ENCODE measurements at regions not wholly inside any gene's neighbourhood (a gene's known extent, or its start where the extent isn't known, plus 50 kb on each side); places are given as distances from the start of the nearest gene placed in this dataset.
"Not testable (repeated sequence)": the region's sequence is repeated elsewhere in the genome, so short reads cannot be mapped to it uniquely, and the experiment has no call there.

DNA sequence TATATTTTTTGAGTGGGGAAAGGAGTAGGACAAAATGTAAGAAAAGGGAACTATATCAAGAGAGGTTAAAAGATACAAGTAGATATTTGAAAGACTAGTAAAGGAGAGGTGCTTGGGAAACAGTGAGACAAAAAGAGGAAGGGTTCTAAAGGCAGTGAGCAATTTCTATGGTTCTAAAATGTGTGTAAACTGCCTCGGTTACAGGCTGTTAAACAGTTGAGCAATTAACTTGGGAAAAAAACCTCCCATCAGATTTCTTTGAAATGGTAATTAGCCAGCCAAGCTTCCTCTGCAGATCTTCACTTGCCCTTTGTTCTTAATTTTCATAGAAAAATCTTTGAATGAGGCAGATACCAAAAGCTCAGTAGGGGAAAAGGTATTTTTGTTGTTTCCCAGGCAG lies 238.7 kb upstream of the KCNH7 start:
- Mint-ChIP-seq H3K27ac (no peak overlapping the region), H3K4me1 (no peaks in the 10 kb centered on the region), H3K9me3 (no peaks in the 10 kb centered on the region), H3K36me3 (ENCODE audit: low read depth) (no peaks in the 10 kb centered on the region), H3K4me3 (no peak overlapping the region), H3K27me3 (no peaks in the 10 kb centered on the region)
- DNase-seq, result no peak
- intact Hi-C loops (cut with micrococcal nuclease), result no loop called here

DNA sequence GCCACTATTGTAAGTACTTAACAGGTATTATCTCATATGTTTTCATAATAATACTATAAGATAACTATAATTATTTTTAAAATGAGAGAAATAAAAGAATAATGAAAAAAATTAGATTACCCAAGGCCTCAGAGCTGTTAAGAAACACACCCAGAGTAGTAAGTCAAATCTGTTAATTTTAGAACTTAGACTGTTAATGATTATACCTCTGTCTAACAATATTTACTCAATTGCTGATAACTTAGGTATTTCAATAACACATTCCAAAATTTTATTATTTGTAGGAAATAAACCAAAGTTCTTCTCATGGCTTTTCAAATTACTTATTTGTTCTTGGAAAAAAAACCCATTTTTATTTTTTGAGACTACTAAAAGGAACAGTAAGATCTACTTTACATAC lies 227.5 kb upstream of the KCNH7 start:
- no peak for DNase-seq
- Mint-ChIP-seq H3K4me1 (no peaks in the 10 kb centered on the region), H3K27ac (no peak overlapping the region), H3K27me3 (no peaks in the 10 kb centered on the region), H3K36me3 (ENCODE audit: low read depth) (no peaks in the 10 kb centered on the region), H3K4me3 (no peak overlapping the region), H3K9me3 (peaks cover 3% of the 10 kb centered on the region)
- intact Hi-C loops (cut with micrococcal nuclease), result no loop called here

DNA sequence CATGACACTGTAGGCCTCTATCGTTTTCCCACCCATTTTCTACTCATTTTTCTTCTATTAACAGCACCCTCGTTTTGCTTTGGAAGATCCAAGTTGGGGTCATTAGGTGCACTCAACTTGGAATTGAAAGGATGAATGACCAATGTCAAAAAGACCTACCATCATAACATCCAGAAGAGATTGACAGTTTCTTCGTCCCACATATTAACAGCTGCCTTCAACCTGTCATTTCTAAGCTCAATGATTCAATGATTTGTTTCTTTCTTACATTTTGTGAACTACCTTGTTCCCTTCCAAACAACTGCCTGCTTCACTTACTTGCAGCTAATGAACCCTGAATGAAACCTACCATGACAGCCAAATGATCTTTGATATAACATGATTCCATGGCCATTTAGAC lies 224.0 kb upstream of the KCNH7 start:
- Mint-ChIP-seq H3K27ac (no peak overlapping the region), H3K27me3 (no peaks in the 10 kb centered on the region), H3K36me3 (ENCODE audit: low read depth) (no peaks in the 10 kb centered on the region), H3K4me1 (no peaks in the 10 kb centered on the region), H3K9me3 (peaks cover 3% of the 10 kb centered on the region), H3K4me3 (no peak overlapping the region)
- no peak for DNase-seq
- intact Hi-C loops (cut with micrococcal nuclease), result no loop called here

DNA sequence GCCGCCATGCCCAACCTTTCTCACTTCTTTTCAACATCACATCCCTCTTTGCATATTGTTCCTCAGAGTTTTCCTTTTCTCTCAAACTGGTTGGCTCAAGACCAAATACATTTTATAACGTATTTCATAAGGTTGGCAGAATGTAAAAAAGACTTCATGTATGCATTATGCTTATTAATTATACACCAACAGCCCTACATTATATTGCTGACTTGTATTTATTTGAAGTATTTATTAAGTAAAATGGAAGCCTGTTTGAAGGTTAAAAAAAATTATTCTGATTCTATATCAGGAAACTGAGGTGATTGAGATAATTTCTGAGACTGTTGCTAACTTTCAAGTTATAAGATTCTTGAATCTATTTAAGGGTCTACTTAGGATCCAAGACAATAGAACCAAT lies 208.0 kb upstream of the KCNH7 start:
- no peaks in the 10 kb centered on the region for H3K27me3 Mint-ChIP-seq
- intact Hi-C loops (cut with micrococcal nuclease), result no loop called here
- H3K36me3 Mint-ChIP-seq (ENCODE audit: low read depth), result no peaks in the 10 kb centered on the region
- no peak overlapping the region for H3K4me3 Mint-ChIP-seq
- no peak for DNase-seq
- H3K9me3 Mint-ChIP-seq, result no peaks in the 10 kb centered on the region
- no peaks in the 10 kb centered on the region for H3K4me1 Mint-ChIP-seq
- H3K27ac Mint-ChIP-seq, result no peak overlapping the region

DNA sequence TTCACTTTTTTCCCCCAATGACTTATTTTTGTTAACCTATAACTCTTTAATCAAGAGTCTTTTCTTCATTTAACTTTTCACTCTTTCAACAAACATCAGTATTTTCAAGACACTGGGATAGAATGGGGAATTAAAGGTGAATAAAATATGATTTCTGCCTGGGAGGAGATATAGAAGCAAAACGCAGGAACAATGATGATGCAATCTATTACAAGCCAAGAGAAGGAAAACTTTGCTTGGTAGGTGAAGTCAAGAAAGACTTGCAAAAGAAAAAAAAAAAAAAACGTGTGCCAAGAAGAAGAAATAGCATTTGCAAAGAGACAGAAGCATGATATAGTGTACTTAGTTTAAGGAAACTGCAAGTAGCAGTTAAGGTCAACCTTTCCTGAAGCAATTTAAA lies 207.3 kb upstream of the KCNH7 start:
- H3K9me3 Mint-ChIP-seq, result no peaks in the 10 kb centered on the region
- no peak overlapping the region for H3K4me3 Mint-ChIP-seq
- no peaks in the 10 kb centered on the region for H3K4me1 Mint-ChIP-seq
- no peak overlapping the region for H3K27ac Mint-ChIP-seq
- no peaks in the 10 kb centered on the region for H3K36me3 Mint-ChIP-seq (ENCODE audit: low read depth)
- H3K27me3 Mint-ChIP-seq, result no peaks in the 10 kb centered on the region
- intact Hi-C loops (cut with micrococcal nuclease), result no loop called here
- no peak for DNase-seq

DNA sequence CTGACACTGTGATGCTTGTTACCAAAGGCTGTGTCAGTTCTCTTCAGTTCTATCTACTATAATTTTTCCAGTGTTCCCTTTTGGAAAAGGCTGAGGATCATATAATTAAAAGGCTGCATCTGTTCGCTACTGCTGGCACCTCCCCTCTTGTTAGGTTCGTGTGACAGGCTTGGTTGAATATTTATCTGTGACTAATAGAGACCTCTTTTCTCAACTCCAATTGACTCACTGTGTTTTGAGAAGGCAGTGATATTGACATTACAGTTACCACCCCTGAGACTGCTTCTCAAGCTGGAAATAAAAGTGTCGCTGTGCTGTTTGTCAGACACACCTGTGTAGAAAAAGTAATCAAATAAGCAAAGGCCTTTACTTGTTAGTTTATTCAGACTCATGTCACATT lies 205.5 kb upstream of the KCNH7 start:
- intact Hi-C loops (cut with micrococcal nuclease), result no loop called here
- Mint-ChIP-seq H3K4me3 (no peak overlapping the region), H3K4me1 (no peaks in the 10 kb centered on the region), H3K27me3 (no peaks in the 10 kb centered on the region), H3K36me3 (ENCODE audit: low read depth) (no peaks in the 10 kb centered on the region), H3K9me3 (no peaks in the 10 kb centered on the region), H3K27ac (no peak overlapping the region)
- no peak for DNase-seq

DNA sequence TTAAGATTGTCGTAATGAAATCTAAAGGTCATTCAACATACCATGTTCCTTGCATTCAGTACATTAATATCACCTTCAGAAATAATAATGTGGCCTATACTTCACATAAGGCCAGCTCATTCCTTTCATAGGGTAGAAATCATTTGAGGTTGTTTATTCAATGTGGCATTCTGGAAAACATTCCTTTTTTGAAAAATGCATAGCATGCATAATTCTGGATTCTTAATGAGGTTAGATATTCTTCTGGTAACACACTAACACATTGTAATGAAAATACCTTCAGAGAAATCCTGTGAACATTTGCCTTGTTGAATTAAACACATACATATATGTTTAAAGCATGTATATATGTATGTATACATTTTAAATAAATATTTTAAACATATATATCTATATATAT lies 204.6 kb upstream of the KCNH7 start:
- H3K9me3 Mint-ChIP-seq, result no peaks in the 10 kb centered on the region
- no peak overlapping the region for H3K4me3 Mint-ChIP-seq
- no peak overlapping the region for H3K27ac Mint-ChIP-seq
- no peaks in the 10 kb centered on the region for H3K4me1 Mint-ChIP-seq
- no peak for DNase-seq
- H3K27me3 Mint-ChIP-seq, result no peaks in the 10 kb centered on the region
- no peaks in the 10 kb centered on the region for H3K36me3 Mint-ChIP-seq (ENCODE audit: low read depth)
- intact Hi-C loops (cut with micrococcal nuclease), result no loop called here

DNA sequence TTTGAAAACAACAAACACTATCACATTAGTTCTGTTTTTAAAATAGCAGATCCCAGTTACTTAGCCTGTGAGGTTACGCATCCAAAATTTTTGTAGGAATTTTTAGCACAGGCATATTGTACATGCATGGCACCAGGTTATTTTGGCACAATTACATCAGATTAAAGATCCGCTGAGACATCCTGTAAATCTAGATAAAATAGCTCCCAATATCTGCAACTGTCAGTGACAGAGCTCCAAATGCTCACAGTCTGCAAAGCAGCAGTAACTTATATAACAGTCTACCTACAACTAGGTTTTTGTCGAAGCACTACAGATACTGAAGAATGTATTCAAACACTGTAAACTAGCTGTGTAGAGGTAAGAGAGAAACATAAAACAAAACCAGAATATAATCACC lies 200.7 kb upstream of the KCNH7 start:
- intact Hi-C loops (cut with micrococcal nuclease), result no loop called here
- Mint-ChIP-seq H3K36me3 (ENCODE audit: low read depth) (no peaks in the 10 kb centered on the region), H3K27me3 (no peaks in the 10 kb centered on the region), H3K4me1 (no peaks in the 10 kb centered on the region), H3K4me3 (no peak overlapping the region), H3K27ac (no peak overlapping the region), H3K9me3 (peaks cover 3% of the 10 kb centered on the region)
- DNase-seq, result no peak

DNA sequence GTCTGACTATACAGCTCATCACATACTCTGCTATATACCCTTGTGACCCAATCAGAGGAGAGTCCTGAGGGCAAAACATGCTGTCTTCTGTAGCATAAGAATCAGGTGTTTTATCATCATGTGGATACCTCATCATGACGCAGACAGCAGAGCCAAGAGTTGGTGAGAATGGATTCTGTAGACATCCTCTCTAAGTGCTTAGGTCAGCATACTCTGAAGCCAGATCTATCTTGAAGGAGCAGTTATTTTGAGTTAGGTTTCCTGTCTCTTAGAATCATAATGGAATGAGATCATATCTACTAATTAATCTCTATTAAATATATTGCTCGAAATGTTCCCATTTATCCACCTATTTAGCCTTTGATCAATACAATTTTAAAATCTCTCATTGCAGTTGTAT lies 190.2 kb upstream of the KCNH7 start:
- H3K27me3 Mint-ChIP-seq, result no peaks in the 10 kb centered on the region
- no peaks in the 10 kb centered on the region for H3K36me3 Mint-ChIP-seq (ENCODE audit: low read depth)
- H3K4me3 Mint-ChIP-seq, result no peak overlapping the region
- no peaks in the 10 kb centered on the region for H3K4me1 Mint-ChIP-seq
- intact Hi-C loops (cut with micrococcal nuclease), result no loop called here
- H3K27ac Mint-ChIP-seq, result no peak overlapping the region
- no peaks in the 10 kb centered on the region for H3K9me3 Mint-ChIP-seq
- no peak for DNase-seq

DNA sequence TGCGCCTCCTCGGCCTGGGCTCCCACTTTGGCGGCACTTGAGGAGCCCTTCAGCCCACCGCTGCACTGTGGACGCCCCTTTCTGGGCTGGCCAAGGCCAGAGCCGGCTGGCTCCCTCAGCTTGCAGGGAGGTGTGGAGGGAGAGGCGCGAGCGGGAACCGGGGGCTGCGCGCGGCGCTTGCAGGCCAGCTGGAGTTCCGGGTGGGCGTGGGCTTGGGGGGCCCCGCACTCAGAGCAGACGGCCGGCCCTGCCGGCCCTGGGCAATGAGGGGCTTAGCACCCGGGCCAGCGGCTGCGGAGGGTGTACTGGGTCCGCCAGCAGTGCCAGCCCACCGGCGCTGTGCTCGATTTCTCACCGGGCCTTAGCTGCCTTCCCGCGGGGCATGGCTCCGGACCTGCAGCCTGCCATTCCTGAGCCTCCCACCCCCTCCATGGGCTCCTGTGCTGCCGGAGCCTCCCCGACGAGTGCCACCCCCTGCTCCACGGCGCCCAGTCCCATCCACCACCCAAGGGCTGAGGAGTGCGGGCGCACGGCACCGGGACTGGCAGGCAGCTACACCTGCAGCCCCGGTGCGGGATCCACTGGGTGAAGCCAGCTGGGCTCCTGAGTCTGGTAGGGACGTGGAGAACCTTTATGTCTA lies 187.7 kb upstream of the KCNH7 start:
- H3K9me3 Mint-ChIP-seq; H3K4me1 Mint-ChIP-seq; H3K27me3 Mint-ChIP-seq; H3K27ac Mint-ChIP-seq; intact Hi-C loops (cut with micrococcal nuclease); H3K4me3 Mint-ChIP-seq; DNase-seq; H3K36me3 Mint-ChIP-seq (ENCODE audit: low read depth): not testable (repeated sequence)

DNA sequence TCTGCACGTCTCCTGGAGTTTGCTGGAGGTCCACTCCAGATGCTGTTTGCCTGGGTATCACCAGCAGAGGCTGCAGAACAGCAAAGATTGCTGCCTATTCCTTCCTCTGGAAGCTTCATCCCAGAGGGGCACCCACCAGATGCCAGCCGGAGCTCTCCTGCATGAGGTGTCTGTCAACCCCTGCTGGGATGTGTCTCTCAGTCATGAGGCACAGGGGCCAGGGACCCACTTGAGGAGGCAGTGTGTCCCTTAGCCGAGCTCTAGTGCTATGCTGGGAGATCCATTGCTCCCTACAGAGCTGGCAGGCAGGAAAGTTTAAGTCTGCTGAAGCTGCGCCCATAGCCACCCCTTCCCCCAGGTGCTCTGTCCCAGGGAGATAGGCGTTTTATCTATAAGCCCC lies 178.3 kb upstream of the KCNH7 start:
- H3K27me3 Mint-ChIP-seq; H3K4me3 Mint-ChIP-seq; H3K9me3 Mint-ChIP-seq; H3K36me3 Mint-ChIP-seq (ENCODE audit: low read depth); intact Hi-C loops (cut with micrococcal nuclease); H3K27ac Mint-ChIP-seq; H3K4me1 Mint-ChIP-seq; DNase-seq: not testable (repeated sequence)

DNA sequence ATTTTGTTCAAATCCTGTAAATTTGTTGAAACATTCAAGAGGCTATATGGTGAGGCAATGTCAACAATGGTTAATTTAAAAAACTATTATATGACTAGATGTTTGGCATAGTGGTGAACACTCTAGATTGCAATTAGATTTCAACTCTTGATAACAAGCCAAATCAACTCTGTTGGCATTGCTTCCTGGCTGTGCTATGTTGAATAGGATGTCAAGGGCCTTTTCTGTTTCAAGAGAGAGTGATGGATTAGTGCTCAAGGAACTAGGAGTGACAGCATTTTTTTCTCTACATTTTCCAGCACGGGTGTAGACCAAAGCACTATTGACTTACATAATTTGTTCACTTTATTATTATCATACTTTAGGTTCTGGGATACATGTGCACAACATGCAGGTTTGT lies 172.4 kb upstream of the KCNH7 start:
- no peak overlapping the region for H3K4me3 Mint-ChIP-seq
- no peaks in the 10 kb centered on the region for H3K27me3 Mint-ChIP-seq
- DNase-seq, result no peak
- intact Hi-C loops (cut with micrococcal nuclease), result no loop called here
- no peaks in the 10 kb centered on the region for H3K4me1 Mint-ChIP-seq
- H3K36me3 Mint-ChIP-seq (ENCODE audit: low read depth), result no peaks in the 10 kb centered on the region
- no peaks in the 10 kb centered on the region for H3K9me3 Mint-ChIP-seq
- H3K27ac Mint-ChIP-seq, result no peak overlapping the region

DNA sequence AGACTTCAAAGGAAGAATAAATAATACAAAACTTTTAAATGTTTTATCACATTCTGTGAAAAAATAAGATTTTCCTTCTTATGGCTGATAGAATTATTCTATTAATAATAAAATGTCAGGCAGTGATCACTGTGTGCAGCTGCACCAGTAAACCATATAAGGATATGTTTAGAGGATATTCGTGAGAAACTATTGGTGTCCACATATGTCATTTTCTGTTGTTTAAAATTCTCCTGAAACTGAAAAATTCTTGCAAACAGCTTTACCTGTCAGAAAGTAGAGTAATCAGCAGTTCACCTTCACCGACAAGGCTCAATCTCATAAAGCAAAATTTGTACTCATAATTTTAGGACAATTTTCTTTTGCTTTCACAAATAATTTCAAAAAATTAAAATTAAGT lies 170.1 kb upstream of the KCNH7 start:
- H3K27ac Mint-ChIP-seq, result no peak overlapping the region
- H3K27me3 Mint-ChIP-seq, result no peaks in the 10 kb centered on the region
- no peak for DNase-seq
- no peaks in the 10 kb centered on the region for H3K9me3 Mint-ChIP-seq
- no peaks in the 10 kb centered on the region for H3K36me3 Mint-ChIP-seq (ENCODE audit: low read depth)
- no peaks in the 10 kb centered on the region for H3K4me1 Mint-ChIP-seq
- intact Hi-C loops (cut with micrococcal nuclease), result no loop called here
- H3K4me3 Mint-ChIP-seq, result no peak overlapping the region

DNA sequence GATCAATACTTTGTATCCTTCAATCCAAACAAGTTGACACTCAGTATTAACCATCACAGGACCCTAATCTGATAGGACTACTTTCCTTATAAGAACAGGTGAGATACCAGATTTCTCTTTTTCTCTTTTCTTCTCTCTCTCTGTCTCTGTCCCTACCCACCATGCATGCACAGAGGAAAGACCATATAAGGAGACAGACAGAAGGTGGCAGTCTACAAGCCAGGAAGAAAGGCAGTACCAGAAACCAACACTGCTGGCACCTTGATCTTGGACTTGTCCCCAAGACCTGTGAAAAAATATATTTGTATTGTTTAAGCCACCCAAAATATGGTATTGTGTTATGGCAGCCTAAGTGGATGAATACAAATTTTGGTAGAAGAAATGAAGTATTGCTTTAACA lies 156.2 kb upstream of the KCNH7 start:
- Mint-ChIP-seq H3K36me3 (ENCODE audit: low read depth) (no peaks in the 10 kb centered on the region), H3K4me1 (no peaks in the 10 kb centered on the region), H3K9me3 (no peaks in the 10 kb centered on the region), H3K27me3 (no peaks in the 10 kb centered on the region), H3K4me3 (no peak overlapping the region), H3K27ac (no peak overlapping the region)
- no peak for DNase-seq
- intact Hi-C loops (cut with micrococcal nuclease), result no loop called here

DNA sequence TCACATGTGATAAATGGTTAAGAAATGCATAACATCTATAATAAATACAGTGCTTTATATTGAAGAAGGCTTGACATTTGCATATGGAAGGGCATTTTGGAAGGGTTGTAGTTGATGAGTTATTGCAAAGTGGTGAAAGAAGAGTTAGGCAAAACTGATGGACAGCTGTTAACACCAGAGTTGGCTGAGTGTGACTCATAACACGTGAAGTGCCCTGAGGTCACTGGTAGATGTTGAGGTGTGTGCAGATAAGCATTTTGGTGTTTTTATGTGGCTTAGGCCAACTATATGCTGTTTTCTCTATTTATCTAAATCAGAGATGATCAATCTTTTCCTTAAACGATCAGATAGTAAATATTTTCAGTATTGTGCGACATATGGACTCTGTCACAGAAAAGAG lies 154.3 kb upstream of the KCNH7 start:
- no peak overlapping the region for H3K4me3 Mint-ChIP-seq
- intact Hi-C loops (cut with micrococcal nuclease), result no loop called here
- no peaks in the 10 kb centered on the region for H3K9me3 Mint-ChIP-seq
- H3K27me3 Mint-ChIP-seq, result no peaks in the 10 kb centered on the region
- no peaks in the 10 kb centered on the region for H3K4me1 Mint-ChIP-seq
- no peak for DNase-seq
- H3K36me3 Mint-ChIP-seq (ENCODE audit: low read depth), result no peaks in the 10 kb centered on the region
- H3K27ac Mint-ChIP-seq, result no peak overlapping the region
